H9 (cell line): ENCODE measurements at regions not wholly inside any gene's neighbourhood (a gene's known extent, or its start where the extent isn't known, plus 50 kb on each side); places are given as distances from the start of the nearest gene placed in this dataset.

ENCODE experiments used
- DNase-seq: peaks from one replicate; pipeline ENCODE4 v3.0.0-alpha.2; 2017
- H2AFZ ChIP-seq: one replicate; pipeline ENCODE4 v1.6.1; 2013; ENCODE audit warnings: mild to moderate bottlenecking, low read length, control low read depth, moderate library complexity
- H2AK5ac ChIP-seq: 2 replicates; pipeline ENCODE4 v1.6.1; 2013; ENCODE audit warnings: low read length, control low read depth, mixed read lengths; ENCODE audit not compliant: insufficient read length
- H2BK120ac ChIP-seq: one replicate; pipeline ENCODE4 v1.6.1; 2013; ENCODE audit warnings: low read depth, mild to moderate bottlenecking, low read length, control low read depth, inconsistent platforms; ENCODE audit not compliant: poor library complexity, severe bottlenecking
- H2BK12ac ChIP-seq: 2 replicates; pipeline ENCODE4 v1.6.1; 2013; ENCODE audit warnings: low read length, control low read depth, mixed read lengths, low read depth; ENCODE audit not compliant: insufficient read length
- H2BK15ac ChIP-seq: 2 replicates; pipeline ENCODE4 v1.6.1; 2013; ENCODE audit warnings: low read depth, low read length, control low read depth
- H2BK20ac ChIP-seq: one replicate; pipeline ENCODE4 v1.6.1; 2013; ENCODE audit warnings: low read depth, mild to moderate bottlenecking, low read length, control low read depth, inconsistent platforms; ENCODE audit not compliant: poor library complexity, severe bottlenecking
- H2BK5ac ChIP-seq: 2 replicates; pipeline ENCODE4 v1.6.1; 2013; ENCODE audit warnings: low read length, control low read depth, mixed read lengths; ENCODE audit not compliant: insufficient read length
- H3K14ac ChIP-seq: 2 replicates; pipeline ENCODE4 v1.6.1; 2013; ENCODE audit warnings: low read length, control low read depth; ENCODE audit not compliant: insufficient read depth
- H3K18ac ChIP-seq: 2 replicates; pipeline ENCODE4 v1.6.1; 2013; ENCODE audit warnings: low read depth, mild to moderate bottlenecking, mixed read lengths, low read length, control low read depth; ENCODE audit not compliant: insufficient read length
- H3K23ac ChIP-seq: 2 replicates; pipeline ENCODE4 v1.6.1; 2013; ENCODE audit warnings: low read length, control low read depth, mixed read lengths, low read depth; ENCODE audit not compliant: insufficient read length
- H3K23me2 ChIP-seq: 2 replicates; pipeline ENCODE4 v1.6.1; 2013; ENCODE audit warnings: low read depth, mild to moderate bottlenecking, mixed read lengths, low read length, control low read depth; ENCODE audit not compliant: insufficient read length, poor library complexity, severe bottlenecking
- H3K27ac ChIP-seq: 2 replicates; pipeline ENCODE4 v1.5.1; 2013; ENCODE audit warnings: low read length, control low read depth, mixed read lengths, low read depth; ENCODE audit not compliant: insufficient read length
- H3K27me3 ChIP-seq: 2 replicates; pipeline ENCODE4 v1.6.1; 2013; ENCODE audit warnings: low read length, control low read depth, inconsistent platforms; ENCODE audit not compliant: insufficient read depth
- H3K4ac ChIP-seq: 2 replicates; pipeline ENCODE4 v1.6.1; 2013; ENCODE audit warnings: low read depth, mild to moderate bottlenecking, control low read depth, inconsistent platforms, low read length, moderate library complexity
- H3K4me1 ChIP-seq: 2 replicates; pipeline ENCODE4 v1.6.1; 2013; ENCODE audit warnings: low read length, control low read depth, inconsistent platforms; ENCODE audit not compliant: insufficient read depth
- H3K4me2 ChIP-seq: 2 replicates; pipeline ENCODE4 v1.6.1; 2013; ENCODE audit warnings: low read length, control low read depth, mixed read lengths; ENCODE audit not compliant: insufficient read length, insufficient read depth
- H3K56ac ChIP-seq: 2 replicates; pipeline ENCODE4 v1.6.1; 2013; ENCODE audit warnings: low read depth, mild to moderate bottlenecking, mixed read lengths, low read length, control low read depth; ENCODE audit not compliant: insufficient read length
- H3K79me1 ChIP-seq: 2 replicates; pipeline ENCODE4 v1.6.1; 2013; ENCODE audit warnings: low read depth, mild to moderate bottlenecking, moderate library complexity, low read length, control low read depth, inconsistent platforms; ENCODE audit not compliant: insufficient read depth, poor library complexity, severe bottlenecking
- H3K79me2 ChIP-seq: 2 replicates; pipeline ENCODE4 v1.6.1; 2013; ENCODE audit warnings: low read length, control low read depth, inconsistent platforms; ENCODE audit not compliant: insufficient read depth
- H3K9ac ChIP-seq: 2 replicates; pipeline ENCODE4 v1.6.1; 2013; ENCODE audit warnings: low read length, control low read depth, mixed read lengths; ENCODE audit not compliant: insufficient read length; ENCODE audit errors: extremely low read depth
- H3K9me3 ChIP-seq: one replicate; pipeline ENCODE4 v1.6.1; 2013; ENCODE audit warnings: low read depth, low read length, inconsistent platforms; ENCODE audit not compliant: control insufficient read depth
- H3T11ph ChIP-seq: one replicate; pipeline ENCODE4 v1.6.1; 2013; ENCODE audit warnings: mild to moderate bottlenecking, low read length, control low read depth, inconsistent platforms
- H4K20me1 ChIP-seq: one replicate; pipeline ENCODE4 v1.6.1; 2013; ENCODE audit not compliant: control insufficient read depth, insufficient read length, insufficient read depth
- H4K5ac ChIP-seq: 2 replicates; pipeline ENCODE4 v1.6.1; 2013; ENCODE audit warnings: low read depth, mild to moderate bottlenecking, mixed read lengths, low read length, control low read depth; ENCODE audit not compliant: insufficient read length
- H4K8ac ChIP-seq: replicated peaks from 2 replicates; pipeline ENCODE4 v1.6.1; 2013; ENCODE audit warnings: low read length, control low read depth, mixed read lengths, low read depth; ENCODE audit not compliant: insufficient read length
- H4K91ac ChIP-seq: 2 replicates; pipeline ENCODE4 v1.6.1; 2013; ENCODE audit warnings: low read depth, mild to moderate bottlenecking, moderate library complexity, mixed read lengths, low read length, control low read depth; ENCODE audit not compliant: insufficient read length
- H3K27ac Mint-ChIP-seq, 3 experiments: 2 replicates in 2 of 3; 3 replicates in 1 of 3; pipeline ENCODE4 v1.8.0; 2020 to 2021; ENCODE audit warnings: mixed read lengths in 3 of 3, mild to moderate bottlenecking in 1 of 3, moderate library complexity in 1 of 3
- H3K27me3 Mint-ChIP-seq: 2 replicates; pipeline ENCODE4 v1.8.0; 2021; ENCODE audit warnings: low read depth, mild to moderate bottlenecking, moderate library complexity, mixed read lengths
- H3K36me3 Mint-ChIP-seq, 3 experiments: 2 replicates in 2 of 3; 3 replicates in 1 of 3; pipeline ENCODE4 v1.8.0; 2020 to 2021; ENCODE audit warnings: low read depth in 3 of 3, mixed read lengths in 3 of 3; ENCODE audit not compliant: insufficient read depth in 1 of 3
- H3K4me1 Mint-ChIP-seq, 2 experiments: 2 replicates each; pipeline ENCODE4 v1.8.0; 2020; ENCODE audit warnings: mixed read lengths in 2 of 2
- H3K4me3 Mint-ChIP-seq, 2 experiments: 2 replicates in 1 of 2; 3 replicates in 1 of 2; pipeline ENCODE4 v1.8.0; 2020 to 2021; ENCODE audit warnings: mild to moderate bottlenecking in 2 of 2, mixed read lengths in 2 of 2, moderate library complexity in 1 of 2
- H3K9me3 Mint-ChIP-seq, 2 experiments: 2 replicates in 1 of 2; 3 replicates in 1 of 2; pipeline ENCODE4 v1.8.0; 2020; ENCODE audit warnings: mild to moderate bottlenecking in 2 of 2, mixed read lengths in 2 of 2, moderate library complexity in 1 of 2
- CTCF ChIP-seq: fragments of 200-600 bp; sonication (generic); conservative IDR thresholded peaks from 3 replicates; pipeline ENCODE4 v1.8.0; 2021; ENCODE audit warnings: antibody characterized with exemption, mild to moderate bottlenecking
- WGBS: extraction: QIAGEN DNeasy Blood & Tissue Kit; methylation state at CpG from one replicate; pipeline ENCODE4 v1.1.7; 2013; ENCODE audit warnings: missing lambda C conversion rate, low lambda C conversion rate, mixed read lengths; ENCODE audit not compliant: insufficient read length; ENCODE audit errors: extremely low coverage; 5-methylcytosine and 5-hydroxymethylcytosine counted together

DNA sequence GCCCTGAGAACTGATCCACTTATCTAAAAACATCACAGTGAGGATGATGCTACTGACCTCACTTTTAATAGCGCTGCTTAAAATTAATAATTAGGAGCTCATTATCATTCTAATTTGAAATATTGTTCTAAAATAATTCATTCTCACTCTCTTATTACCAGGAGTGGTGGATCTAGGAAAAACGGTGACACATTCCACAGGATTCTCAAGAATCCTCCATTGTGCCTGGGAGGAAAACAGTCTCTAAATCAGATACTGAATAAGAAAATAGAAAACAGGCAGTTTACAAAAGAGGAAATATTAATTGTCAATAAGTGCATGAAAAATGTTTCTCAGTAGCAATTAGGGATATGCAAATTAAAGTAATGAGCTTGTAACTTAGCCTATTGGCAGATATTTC is 187.4 kb downstream of the TENT5A start:
- Histone ChIP-seq H3K56ac (no peak overlapping the region), H4K5ac (no peak overlapping the region), H3T11ph (no peak overlapping the region), H3K9me3 (no peaks in the 10 kb centered on the region), H2BK15ac (no peak overlapping the region), H3K14ac (no peak overlapping the region), H3K4ac (no peak overlapping the region), H2AK5ac (no peak overlapping the region), H2AFZ (no peak overlapping the region), H3K79me1 (no peaks in the 10 kb centered on the region), H2BK20ac (no peak overlapping the region), H3K4me1 (no peaks in the 10 kb centered on the region), H2BK5ac (no peak overlapping the region), H3K18ac (no peak overlapping the region), H3K23ac (no peak overlapping the region), H2BK12ac (no peak overlapping the region), H2BK120ac (no peak overlapping the region), H3K27ac (no peak overlapping the region), H3K23me2 (no peaks in the 10 kb centered on the region), H3K9ac (no peak overlapping the region), H3K4me2 (no peak overlapping the region), H3K27me3 (no peaks in the 10 kb centered on the region), H4K8ac (no peak overlapping the region), H4K20me1 (no peaks in the 10 kb centered on the region), H3K79me2 (no peaks in the 10 kb centered on the region), H4K91ac (no peak overlapping the region)
- no peaks in the 10 kb centered on the region for H3K9me3 Mint-ChIP-seq
- no peak overlapping the region for H3K27ac Mint-ChIP-seq
- no peak overlapping the region for H3K4me3 Mint-ChIP-seq
- no peak for TF ChIP-seq CTCF
- DNase-seq = no peak
- no peaks in the 10 kb centered on the region for H3K36me3 Mint-ChIP-seq
- no peaks in the 10 kb centered on the region for H3K27me3 Mint-ChIP-seq
- no CpG with 5 or more reads among the region's 2 CpGs for WGBS
- H3K4me1 Mint-ChIP-seq = peaks cover 18 to 19% of the 10 kb centered on the region in 2 experiments
